Bone marrow (tissue), 2 donors: ENCODE measurements at regions not wholly inside any gene's neighbourhood (a gene's known extent, or its start where the extent isn't known, plus 50 kb on each side); places are given as distances from the start of the nearest gene placed in this dataset.

ENCODE experiments used
- DNase-seq, 2 donors: peaks; one replicate each; lab custom pipeline; 2025; lab: John Stamatoyannopoulos, UW

DNA sequence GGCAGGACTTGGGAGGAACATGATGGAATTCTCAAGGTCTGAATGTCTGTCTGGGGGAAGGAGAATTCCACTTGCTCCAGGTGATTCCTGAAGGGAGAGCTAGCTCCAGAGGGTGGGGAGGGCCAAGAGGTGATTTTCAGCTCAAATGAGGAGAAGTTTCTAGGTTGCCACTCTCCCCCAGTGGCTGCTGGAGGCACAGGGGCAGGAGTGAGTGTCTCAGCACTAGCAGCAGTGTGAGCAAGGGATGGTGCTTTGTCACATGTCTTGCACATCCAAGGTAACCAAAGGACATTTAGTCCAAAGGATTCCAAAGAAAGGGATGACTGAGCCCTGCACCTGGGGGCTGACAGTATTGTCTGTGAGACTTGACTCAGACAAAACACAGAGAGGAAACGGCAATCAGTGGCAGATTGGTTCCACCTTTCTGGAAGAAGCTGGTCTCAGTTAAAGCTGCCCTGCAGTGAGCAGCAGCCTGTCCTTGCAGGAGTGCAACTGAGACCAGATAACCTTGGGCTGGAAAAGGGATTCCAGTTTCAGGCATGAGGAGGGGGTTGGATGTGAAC lies 51.2 kb upstream of the PCBD1 start:
- DNase-seq: no peak

DNA sequence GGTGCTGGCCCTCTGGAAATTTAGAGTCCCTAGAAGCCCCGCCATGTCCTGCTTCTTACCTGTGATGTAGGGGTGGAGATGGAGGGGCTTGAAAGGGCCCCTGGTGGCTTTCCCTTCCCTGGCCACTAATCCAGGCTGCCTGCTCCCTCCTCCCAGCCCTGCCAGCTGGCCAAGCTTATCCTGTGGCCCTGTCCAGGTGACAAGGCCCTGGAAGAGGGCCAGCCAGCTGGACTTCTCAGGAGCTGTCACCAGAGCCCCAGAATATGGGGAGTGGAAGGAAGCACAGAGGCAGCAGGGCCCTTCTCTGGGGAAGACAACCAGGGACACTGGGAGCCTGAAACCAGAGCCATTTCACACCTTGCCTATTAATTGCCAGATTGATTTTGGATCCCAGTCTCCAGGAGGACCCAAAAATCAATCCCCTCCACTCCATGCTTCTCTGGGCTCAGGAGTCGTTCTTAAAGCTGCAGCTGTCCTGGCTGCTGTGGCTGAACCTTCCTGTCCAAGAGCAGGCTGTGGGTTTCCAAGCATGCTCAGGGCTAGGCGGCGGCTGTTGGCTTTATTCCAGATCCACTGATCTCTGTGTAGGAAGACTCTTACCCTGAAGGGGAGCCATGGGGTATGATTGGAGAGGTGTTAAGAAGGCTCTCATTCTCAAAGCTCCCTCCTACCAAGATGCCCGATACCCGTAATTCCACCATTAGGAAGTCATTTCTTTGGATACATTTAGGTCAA lies 52.6 kb upstream of the PCBD1 start:
- no peak for DNase-seq

- DNase-seq: no peak
Measured at GRCh38 chr10:70942125-70942524, 53.8 kb upstream of the PCBD1 start.

DNA sequence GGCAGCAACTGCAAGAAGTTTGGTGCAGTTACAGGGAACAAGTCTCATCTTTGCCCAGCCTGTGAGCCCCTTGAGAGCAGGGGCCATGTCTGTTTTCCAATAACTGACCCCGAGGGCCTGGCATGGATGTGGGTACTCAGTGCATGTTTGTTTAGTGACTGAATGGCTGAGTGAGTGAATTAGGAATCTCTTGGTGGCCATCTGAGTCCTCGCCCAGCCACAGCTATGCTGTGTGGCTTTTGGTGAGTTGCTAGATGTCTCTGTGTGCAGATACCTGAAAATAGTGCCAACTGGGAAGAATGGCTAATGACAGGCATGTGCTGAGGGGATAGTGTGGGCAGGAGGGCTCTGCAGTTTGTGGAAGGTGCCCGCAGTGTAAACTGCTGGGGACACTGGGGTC lies 54.4 kb upstream of the PCBD1 start:
- no peak for DNase-seq

DNA sequence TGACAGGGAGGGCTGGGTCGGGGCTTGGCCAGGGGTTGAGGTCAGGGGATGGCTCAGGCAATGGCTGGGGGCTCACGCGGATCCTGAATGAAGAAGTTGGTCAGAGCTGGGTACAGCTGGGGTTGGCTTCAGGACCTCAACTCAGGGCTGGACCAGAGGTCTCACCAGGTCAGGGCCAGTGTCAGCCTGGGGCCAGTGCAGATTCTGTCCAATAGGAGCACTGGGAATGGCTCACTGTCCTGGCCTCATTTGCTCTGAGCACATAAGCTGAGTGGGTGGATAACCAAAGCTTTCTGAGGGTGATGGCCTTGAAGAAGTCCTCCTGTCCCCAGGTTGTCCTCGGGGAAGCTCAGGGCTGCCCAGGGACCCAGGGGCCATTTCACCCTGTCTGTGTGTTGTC lies 54.9 kb upstream of the PCBD1 start:
- no peak for DNase-seq

DNA sequence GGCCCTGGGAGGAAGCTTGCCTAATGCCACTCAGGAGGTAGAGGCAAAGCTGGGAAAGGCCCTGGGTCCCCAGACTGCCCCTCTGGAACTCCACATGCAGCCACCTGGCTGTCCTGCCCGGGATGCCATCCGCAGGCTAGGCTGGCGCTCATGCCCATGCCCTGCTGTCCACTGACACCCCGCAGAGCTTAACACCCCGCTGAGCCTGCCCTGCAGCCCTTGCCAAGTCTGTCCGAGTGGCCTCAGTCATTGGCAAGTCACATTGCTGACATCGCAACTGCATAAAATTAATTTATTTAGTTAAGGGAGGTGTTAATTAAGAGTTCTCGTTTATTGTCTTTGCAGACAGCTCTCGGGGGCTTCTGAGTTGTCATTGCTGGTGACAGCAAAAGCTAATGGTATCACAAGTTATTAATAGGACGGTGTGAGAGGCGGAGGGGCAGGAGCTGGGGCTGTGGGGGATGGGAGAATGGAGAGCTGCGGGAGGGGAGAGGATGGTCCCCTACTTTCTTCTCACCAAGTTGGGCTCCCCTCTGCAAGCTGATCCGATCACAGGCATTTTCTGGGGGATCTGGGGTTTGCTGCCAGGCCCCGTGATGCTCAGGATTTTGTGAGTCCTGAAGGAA lies 55.6 kb upstream of the PCBD1 start:
- no peak for DNase-seq

DNA sequence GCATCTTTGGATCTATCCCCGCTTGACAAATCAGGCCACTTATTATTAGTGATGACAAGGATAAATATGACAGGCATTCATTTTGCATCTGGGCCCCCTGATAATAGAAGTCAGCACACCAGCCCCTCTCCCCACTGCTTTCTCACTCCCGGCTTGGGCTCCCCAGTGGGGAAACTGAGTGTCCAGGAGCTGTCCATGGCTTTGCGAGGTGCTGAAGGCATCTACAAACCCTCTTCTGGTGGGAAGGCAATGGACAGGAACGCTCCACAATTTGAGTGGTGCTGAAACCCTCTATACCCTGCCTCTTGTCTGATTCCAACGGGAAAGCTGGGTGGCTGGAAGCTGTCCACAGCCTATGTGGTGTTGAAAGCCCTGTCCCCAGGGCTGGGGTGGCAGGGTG lies 61.7 kb upstream of the PCBD1 start:
- DNase-seq: no peak

- DNase-seq: no peak
Measured at GRCh38 chr10:70950801-70951200, 62.4 kb upstream of the PCBD1 start.

DNA sequence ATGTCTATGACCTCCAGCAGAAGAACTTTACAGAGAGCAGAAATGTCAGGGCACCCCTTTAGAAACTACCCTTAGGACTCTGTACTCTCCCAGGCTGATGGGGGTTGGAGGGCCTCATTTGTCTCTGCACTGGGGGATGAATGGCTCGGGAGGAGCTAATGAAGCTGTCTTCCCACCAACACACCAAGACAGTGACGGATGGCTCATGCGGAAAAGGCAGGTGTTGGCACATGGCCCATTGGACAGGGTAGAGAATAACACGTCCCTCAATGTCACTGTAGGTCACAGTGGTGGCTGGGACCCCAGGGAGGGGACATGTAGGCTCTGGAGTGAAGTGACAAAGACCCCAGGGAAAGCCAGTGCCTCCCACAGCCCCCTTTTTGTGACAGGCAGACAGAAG lies 64.0 kb upstream of the PCBD1 start:
- no peak for DNase-seq

DNA sequence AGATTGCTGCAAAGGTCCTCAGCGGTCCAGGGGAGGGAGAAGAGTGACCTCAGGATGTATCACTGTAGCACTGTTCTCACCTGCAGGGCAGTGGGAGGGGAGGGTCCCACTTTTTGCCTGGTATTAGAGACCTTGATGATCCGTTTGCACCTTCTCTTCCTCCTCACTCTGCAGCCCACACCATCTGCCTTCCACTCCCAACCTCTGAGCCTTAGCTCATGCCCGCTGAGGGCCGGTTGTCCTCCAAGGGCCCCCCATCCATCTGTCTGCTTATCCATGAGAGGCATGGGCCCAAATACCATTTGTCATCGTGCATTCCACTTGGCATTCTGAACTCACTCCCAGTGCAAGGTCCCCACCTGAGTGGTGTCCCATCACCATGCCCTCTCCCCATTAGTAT lies 64.6 kb upstream of the PCBD1 start:
- DNase-seq: no peak

DNA sequence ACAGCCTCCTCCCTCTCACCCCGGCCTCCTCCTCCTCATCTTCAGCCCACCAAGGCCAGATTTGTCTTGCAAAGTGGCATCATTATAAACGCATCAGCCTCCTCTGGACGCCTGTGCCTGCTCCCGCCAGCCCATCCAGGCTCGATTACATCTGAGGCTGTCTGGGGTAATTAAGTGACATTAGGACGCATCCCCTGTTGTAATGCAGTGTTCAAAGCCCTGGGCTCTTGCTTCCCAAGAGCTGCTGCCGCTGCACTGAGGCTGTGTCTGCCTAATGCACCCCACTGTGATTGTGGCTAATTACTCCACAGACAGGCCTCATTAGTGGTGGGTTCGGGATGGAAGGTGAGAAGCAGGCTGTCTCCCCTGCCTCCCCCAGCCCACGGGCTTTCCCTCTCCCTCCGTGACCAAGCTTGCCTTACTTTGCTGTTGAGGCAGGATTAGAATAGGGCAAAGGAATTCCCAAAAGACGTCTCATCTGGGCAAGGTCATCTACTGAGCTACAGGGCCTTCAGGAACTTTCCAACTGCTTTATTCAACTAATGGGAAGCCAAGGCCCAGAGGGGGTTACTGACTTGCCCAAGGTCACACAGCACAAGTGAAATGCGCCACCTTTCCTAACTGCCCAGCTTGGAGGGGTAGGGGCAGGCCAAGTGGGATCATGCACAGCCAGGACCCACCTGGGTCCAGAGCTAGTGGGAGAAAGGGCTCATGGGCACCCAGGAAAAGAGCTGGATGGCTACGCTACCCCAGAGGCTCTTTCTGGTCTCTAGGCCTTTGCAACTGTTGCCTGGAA lies 66.2 kb upstream of the PCBD1 start:
- DNase-seq: no peak

- DNase-seq: no peak
Measured at GRCh38 chr10:70956029-70956759, 67.8 kb upstream of the PCBD1 start.

GRCh38 chr10:70958396-70958795 lies 70.0 kb upstream of the PCBD1 start:
- DNase-seq: no peak

GRCh38 chr10:70960316-70960715 lies 72.0 kb upstream of the PCBD1 start:
- no peak for DNase-seq

- no peak for DNase-seq
Measured at GRCh38 chr10:70960783-70961570, 72.6 kb upstream of the PCBD1 start.

DNA sequence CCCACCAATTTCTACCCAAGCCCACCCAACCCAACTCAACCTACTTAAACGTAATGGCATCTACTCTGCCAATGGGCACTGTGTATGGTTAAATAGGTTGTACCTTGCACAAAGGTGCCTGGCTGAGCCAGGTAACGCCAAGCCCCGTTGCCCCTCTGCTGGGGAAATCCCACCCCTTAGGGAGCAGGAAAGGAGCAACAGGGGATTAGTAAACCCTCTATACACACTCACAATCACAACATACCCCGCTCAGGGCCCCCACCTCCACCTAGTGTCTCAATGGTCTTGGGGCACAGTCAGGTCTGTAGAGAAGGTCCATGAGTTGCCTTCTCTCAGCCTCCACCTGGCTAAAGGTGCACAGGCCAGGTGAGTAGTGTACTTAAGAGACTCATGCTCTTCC lies 74.3 kb upstream of the PCBD1 start:
- no peak for DNase-seq

DNA sequence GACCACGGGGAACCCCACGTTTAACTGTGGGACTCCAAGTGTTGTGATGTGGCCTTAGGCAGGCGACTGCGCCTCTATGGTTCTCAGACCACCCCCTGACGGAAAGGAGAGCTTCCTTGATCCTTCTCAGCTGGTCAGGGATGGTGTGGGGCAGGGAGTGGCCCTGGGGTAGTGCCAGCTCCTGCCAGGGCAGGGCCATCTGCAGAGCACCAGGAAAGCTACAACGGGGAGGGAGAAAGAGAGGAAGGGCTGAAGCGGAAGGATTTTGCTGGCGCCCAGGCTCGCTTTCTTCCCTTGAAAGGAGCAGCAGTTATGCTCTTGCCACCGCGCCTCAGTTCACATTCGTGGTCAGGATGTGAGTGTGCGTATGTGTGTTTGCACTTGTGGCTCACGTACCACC lies 74.9 kb upstream of the PCBD1 start:
- no peak for DNase-seq

GRCh38 chr10:70964245-70964644 lies 75.9 kb upstream of the PCBD1 start:
- no peak for DNase-seq

DNA sequence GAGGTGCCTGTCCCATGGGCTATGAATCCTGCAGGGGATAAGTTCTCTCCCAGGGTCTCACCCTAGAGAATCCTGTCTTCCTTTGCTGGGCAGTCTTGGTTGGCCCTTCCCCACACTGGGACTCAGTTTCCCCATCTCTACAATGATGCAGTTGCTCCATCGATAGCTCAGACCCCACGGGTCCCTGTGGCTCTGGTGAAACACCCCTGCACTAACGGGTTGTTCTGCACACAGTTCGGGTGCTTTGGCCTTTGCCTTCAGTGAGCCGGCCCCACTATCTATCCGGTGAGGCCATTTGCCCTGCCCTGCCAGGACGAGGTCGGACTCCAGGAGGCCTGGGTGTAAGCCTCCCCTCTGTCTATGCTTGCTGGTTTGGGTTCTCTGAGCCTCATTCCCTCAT lies 76.5 kb upstream of the PCBD1 start:
- no peak for DNase-seq

DNA sequence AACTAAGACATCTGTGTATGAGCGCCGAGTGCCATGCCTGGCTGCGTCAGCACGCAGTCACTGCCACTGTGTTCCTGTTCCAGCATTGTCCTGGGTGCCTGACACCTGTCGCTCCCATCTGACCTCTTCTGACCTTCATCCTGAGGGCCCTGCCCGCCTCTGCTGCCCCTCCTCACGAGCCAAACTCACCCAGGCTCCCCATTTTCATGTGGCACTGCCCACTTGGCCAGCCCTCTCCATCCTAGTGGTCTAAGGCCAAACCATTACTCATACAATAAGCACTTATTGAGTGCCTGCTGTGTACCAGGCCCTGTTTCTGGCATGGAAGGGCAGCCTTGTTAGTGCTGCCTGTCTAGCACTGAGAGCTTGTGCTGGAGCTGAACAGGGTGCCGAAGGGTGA lies 77.2 kb upstream of the PCBD1 start:
- DNase-seq: no peak
